ENCODE measurements at regions not wholly inside any gene's neighbourhood (a gene's known extent, or its start where the extent isn't known, plus 50 kb on each side); places are given as distances from the start of the nearest gene placed in this dataset.
"Not testable (repeated sequence)": the region's sequence is repeated elsewhere in the genome, so short reads cannot be mapped to it uniquely, and the experiment has no call there.

GRCh38 chr5:119299242-119299614 is 56.6 kb upstream of the TNFAIP8 start:
- not testable (repeated sequence) for DNase-seq

DNA sequence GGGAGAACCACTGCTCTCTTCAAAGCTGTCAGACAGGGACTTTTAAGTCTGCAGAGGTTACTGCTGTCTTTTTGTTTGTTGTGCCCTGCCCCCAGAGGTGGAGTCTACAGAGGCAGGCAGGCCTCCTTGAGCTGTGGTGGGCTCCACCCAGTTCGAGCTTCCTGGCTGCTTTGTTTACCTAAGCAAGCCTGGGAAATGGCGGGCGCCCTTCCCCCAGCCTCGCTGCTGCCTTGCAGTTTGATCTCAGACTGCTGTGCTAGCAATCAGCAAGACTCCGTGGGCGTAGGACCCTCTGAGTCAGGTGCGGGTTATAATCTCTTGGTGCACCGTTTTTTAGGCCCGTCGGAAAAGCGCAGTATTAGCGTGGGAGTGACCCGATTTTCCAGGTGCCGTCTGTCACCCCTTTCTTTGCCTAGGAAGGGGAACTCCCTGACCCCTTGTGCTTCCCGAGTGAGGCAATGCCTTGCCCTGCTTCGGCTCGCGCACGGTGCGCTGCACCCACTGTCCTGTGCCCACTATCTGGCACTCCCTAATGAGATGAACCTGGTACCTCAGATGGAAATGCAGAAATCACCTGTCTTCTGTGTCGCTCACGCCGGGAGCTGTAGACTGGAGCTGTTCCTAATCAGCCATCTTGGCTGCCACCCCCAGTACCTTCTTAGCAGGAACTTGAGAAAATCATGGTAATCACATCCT is 56.1 kb upstream of the TNFAIP8 start:
- DNase-seq, result peak; percentile 86

- no peak for DNase-seq
These were observed 55.5 kb upstream of the TNFAIP8 start for GRCh38 chr5:119300311-119300670.

GRCh38 chr5:119301210-119301609 is 54.6 kb upstream of the TNFAIP8 start:
- no peak for DNase-seq

DNA sequence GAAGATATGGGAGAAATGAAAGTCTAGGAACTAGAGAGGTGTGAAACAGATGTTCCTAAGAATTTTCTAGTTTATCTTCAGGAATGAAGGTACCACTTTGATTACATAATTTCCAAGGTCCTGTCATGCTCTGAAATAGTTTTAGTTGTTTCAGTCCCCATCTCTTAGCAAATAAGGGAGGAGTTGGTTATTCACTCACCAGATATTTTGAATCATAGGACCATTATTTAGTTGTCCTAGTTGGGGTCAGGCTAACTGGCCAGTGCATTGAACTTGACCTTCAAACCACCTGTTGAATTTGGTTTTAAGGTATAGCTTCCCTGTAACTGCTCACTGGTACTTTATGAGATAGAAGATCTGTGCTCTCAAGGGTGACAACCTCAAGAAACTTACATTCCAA is 53.9 kb upstream of the TNFAIP8 start:
- DNase-seq, result no peak

DNA sequence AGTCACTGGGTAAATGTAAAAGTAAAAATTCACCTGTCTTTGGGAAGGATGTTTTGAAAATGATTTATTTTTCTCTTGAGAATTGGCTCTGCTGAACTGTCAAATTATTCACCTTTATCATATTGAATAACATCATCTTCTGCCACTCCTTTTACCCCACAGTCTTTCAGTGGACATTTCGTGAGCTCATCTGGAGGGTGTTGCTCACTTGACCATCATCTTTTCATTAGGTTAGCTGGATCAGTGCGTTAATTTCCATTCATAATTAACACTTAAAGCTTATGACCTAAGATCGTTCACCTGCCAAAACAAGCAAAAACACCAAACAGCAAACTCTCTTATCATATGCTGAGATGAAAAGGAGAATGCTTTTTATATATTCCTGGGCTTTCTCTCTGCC is 53.4 kb upstream of the TNFAIP8 start:
- no peak for DNase-seq

DNA sequence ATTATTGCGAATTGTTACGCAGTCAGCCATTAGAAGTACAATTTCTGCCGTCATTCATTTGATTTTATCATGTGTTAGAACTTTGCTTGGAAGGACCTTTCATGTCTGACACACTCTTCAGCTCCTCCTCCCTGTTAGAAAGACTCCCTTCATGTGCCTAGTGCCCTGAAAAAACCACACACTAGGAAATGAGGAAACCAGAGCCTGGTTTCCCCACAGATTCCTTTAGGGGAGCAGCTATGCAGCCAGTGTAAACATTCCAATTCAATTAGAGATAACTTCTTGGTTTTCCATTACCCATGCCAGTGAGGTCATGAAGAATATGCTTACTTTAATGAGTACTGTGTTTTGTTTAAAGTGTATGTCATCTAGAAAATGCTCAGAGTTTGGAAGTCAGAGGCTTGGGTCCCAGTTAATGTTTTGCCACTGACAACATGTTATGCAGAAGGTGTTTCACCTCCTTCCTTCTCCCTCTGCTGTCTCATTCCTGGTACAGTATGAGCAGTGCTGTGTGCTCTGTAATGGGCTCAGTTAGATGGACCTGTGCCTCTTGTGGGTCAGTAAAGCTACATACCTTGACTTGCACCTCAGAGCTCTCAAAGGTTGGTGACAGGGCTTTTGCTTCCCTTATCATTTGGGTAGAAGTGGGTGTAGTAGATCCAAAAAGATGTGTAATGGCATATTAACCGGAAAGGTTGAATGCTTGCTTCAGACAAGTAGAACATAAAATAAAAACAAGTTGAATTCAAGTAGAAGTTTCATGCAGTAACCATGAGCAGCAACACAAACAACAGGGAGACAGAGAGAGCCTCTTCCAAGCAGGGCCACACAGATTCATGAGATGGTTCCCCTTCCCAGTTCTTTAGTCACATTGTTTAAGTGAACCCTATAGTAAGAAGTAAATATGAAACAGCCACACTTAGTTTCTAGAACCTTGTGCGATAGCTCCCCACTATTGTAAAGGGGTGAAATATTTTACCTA is 52.6 kb upstream of the TNFAIP8 start:
- DNase-seq, result no peak

DNA sequence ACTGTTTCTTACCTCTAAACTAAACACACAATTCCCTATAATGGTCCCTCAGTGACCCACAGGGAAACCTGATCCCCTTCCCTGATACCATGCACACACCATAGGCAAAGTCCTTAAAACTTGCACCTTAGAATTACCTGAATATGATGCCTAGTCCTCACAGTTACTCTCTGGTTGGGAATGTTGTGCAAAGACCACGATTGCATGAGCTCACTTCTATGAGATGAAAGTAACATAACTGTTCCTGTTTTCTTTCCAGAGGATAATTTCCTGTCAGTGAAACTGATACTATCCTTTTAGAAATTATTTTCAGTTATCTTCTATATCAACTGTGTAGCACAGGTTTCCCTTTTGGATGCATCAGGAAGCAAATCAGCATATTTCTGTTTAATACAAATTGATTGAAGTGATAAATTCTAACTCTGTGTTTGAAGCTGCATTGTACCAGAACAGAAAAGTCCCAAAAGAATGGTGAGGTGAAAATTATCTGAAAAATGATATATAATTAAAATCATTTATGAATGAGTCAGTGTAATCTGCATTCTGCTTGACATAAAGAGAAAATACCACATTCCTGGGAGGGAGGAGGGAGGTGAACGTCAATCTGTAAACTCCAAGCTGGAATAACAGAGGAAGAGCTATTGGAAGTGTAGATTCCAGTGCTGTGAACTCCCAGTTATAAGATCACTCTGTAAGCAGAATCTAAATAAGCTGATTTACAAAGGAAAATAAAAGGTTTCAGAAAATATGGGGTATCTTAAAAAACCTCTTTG is 51.2 kb upstream of the TNFAIP8 start:
- DNase-seq, result no peak
